Astrocyte of the spinal cord (primary cell): ENCODE measurements at regions not wholly inside any gene's neighbourhood (a gene's known extent, or its start where the extent isn't known, plus 50 kb on each side); places are given as distances from the start of the nearest gene placed in this dataset.
"Not testable (repeated sequence)": the region's sequence is repeated elsewhere in the genome, so short reads cannot be mapped to it uniquely, and the experiment has no call there.

Experiments used
- DNase-seq: peaks from one replicate; pipeline ENCODE4 v3.0.0; 2011; ENCODE audit warnings: low read depth, low spot score
- H3K4me3 ChIP-seq: 2 replicates; pipeline ENCODE4 v1.5.1; 2011; ENCODE audit warnings: low read depth, mild to moderate bottlenecking, low read length, moderate library complexity
- in situ Hi-C: cut with HindIII; loops from 2 replicates; pipeline ENCODE4 v1.10.0; 2017; ENCODE audit warnings: low sequenced_read_pairs
- TF ChIP-seq, protein P1 (sequence below): IDR thresholded peaks from 2 replicates; pipeline ENCODE4 v1.5.1; 2012; ENCODE audit warnings: low read depth, mild to moderate bottlenecking, low read length, inconsistent platforms

DNA sequence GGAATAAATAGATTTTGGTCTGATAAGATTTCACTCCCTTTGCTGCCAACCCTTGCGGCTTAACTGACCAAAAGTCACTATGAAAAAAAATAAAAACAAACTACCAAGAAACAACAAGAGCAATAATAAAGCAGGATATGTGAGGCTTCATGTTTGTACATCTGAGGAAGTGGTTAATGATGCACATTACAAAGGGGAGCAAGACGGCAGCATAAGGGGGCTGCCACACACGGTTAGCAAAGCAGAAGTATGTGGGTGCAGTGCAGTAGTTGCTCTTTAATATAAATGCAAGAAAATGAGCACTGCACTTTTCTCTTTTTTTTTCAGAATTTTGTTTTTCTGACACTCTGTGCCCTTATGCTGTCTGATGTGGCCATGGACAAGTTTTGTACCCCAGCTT lies 377.1 kb upstream of the CNTNAP5 start:
- no peak overlapping the region for H3K4me3 ChIP-seq
- no peak for DNase-seq
- in situ Hi-C loops: no loop called here
- TF ChIP-seq, protein P1, sequence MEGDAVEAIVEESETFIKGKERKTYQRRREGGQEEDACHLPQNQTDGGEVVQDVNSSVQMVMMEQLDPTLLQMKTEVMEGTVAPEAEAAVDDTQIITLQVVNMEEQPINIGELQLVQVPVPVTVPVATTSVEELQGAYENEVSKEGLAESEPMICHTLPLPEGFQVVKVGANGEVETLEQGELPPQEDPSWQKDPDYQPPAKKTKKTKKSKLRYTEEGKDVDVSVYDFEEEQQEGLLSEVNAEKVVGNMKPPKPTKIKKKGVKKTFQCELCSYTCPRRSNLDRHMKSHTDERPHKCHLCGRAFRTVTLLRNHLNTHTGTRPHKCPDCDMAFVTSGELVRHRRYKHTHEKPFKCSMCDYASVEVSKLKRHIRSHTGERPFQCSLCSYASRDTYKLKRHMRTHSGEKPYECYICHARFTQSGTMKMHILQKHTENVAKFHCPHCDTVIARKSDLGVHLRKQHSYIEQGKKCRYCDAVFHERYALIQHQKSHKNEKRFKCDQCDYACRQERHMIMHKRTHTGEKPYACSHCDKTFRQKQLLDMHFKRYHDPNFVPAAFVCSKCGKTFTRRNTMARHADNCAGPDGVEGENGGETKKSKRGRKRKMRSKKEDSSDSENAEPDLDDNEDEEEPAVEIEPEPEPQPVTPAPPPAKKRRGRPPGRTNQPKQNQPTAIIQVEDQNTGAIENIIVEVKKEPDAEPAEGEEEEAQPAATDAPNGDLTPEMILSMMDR: no peak

DNA sequence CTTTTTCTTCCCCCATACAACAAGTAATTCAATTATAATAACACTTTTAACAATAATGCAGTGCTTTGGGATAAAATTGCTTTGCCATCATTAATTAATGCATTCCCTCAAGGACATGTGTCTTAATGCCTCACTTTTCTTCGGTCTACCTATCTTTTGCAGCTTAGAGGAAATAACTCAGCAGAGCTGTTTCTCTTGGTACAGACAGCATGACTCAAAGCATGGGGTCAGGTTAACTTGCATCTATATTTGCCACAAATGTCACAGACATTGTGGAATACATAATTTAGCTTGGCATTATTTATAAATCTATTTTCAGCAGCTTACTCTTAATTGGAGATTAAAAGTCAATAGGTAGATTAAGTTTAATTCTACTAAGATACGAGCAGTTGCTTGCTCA lies 376.1 kb upstream of the CNTNAP5 start:
- TF ChIP-seq, protein P1: no peak
- no peak overlapping the region for H3K4me3 ChIP-seq
- in situ Hi-C loops: no loop called here
- DNase-seq: no peak

DNA sequence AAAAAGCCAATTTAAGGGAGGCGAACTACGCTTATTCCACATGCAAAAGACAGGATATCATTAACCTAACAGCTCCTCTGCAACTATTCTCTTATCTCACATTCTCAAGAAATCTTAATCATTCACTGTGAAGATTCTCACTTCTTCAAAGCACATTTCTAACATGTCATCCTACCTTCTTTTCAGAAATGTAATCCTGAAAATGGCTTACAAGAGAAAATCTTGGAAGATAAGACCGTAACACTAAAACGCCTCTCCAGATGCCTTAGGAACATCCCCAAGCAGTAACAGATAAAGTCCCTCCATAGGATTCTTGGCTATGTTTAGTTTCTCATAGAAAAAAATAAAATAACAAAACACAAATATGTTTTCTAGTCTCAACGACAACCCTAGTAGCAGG lies 373.9 kb upstream of the CNTNAP5 start:
- DNase-seq: no peak
- no peak overlapping the region for H3K4me3 ChIP-seq
- TF ChIP-seq, protein P1: no peak
- in situ Hi-C loops: no loop called here

DNA sequence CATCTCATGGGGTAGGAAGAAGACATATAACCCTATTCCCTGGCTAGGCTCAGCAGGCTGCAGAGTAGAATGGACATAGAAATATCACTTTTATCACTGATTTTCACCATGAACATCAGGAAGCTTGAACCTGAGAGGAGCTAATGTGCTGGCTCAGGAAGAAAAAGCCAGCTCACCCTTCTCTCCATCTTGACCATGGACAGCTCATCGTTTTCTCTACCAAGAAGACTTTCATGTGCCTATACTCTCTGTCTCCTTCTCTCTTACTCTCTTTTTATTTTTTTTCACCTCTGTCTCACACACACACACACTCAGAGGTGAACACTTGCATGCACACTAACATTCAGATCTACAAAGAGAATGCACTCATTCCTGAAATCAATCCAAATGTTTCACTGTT lies 372.8 kb upstream of the CNTNAP5 start:
- TF ChIP-seq, protein P1: no peak
- in situ Hi-C loops: no loop called here
- H3K4me3 ChIP-seq: no peak overlapping the region

DNA sequence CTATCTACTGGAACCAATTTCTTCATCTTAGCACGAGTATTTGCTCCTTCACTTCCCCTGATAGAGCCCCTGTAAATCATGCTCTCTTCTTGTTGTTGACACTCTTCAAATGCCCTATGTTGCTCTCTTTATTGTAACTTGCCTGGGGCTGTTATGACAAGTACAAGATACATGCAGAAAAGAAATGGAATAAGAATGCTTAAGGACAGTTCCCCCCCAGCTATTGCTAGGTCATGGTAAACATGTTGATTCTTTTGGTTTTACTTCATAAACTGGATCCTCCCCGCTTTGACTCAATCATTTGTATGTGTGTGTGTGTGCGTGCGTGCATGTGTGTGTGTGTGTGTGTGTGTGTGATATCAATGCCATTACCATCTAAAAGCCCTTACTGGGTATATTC lies 368.5 kb upstream of the CNTNAP5 start:
- no peak overlapping the region for H3K4me3 ChIP-seq
- TF ChIP-seq, protein P1: no peak
- DNase-seq: no peak
- in situ Hi-C loops: no loop called here

More for the DNA sequence above, 372.8 kb upstream of the CNTNAP5 start:
- no peak for DNase-seq

DNA sequence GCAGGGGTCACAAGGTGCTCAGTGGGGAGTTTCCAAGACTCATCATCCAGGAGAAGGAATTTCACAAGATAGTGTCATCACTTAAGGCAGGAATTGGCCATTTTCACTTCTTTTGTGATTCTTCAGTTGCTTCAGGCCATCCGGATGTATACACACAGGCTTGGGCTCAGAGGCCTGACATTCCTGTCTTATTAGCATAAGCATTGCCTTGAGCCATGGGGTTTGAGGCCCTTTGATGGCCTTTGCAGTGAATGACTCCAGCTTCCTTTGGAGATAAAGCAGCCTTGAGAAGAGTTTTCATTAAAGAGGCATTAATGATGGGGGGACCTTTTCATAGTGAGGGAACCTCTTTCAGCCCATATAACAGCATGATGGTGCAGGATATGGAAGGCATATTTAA lies 366.0 kb upstream of the CNTNAP5 start:
- TF ChIP-seq, protein P1: no peak
- in situ Hi-C loops: no loop called here
- no peak overlapping the region for H3K4me3 ChIP-seq
- DNase-seq: no peak

DNA sequence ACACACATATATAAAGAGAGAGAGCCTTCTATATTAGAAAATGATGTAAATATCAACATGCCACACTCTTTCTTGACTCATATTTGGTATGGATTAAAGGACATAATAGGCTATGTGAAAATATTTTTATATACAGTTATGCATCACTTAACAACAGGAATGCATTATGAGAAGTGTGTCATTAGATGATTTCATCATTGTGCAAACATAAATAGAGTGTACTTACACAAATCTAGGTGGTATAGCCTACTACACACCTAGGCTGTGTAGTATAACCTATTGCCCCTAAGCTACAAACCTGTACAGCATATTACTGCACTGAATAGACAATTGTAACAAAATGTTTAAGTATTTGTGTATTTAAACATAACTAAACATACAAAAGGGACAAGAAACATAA lies 354.8 kb upstream of the CNTNAP5 start:
- no peak overlapping the region for H3K4me3 ChIP-seq
- DNase-seq: no peak
- in situ Hi-C loops: no loop called here

DNA sequence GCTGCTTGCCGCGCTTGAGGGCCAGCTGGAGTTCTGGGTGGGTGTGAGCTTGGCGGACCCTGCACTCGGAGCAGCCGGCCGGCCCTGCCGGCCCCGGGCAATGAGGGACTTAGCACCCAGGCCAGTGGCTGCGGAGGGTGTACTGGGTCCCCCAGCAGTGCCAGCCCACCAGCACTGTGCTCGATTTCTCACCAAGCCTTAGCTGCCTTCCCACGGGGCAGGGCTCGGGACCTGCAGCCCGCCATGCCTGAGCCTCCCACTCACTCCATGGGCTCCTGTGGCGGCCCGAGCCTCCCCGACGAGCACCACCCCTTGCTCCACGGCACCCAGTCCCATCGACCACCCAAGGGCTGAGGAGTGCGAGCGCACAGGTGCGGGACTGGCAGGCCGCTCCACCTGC lies 341.3 kb upstream of the CNTNAP5 start:
- H3K4me3 ChIP-seq, in situ Hi-C loops, DNase-seq: not testable (repeated sequence)

More for the DNA sequence above, 354.8 kb upstream of the CNTNAP5 start:
- TF ChIP-seq, protein P1: no peak
